CD1c-positive myeloid dendritic cell (primary cell): ENCODE measurements at regions not wholly inside any gene's neighbourhood (a gene's known extent, or its start where the extent isn't known, plus 50 kb on each side); places are given as distances from the start of the nearest gene placed in this dataset.
"Not testable (repeated sequence)": the region's sequence is repeated elsewhere in the genome, so short reads cannot be mapped to it uniquely, and the experiment has no call there.

Experiments used
- DNase-seq: peaks from one replicate; pipeline ENCODE4 v3.0.0-alpha.2; 2016; ENCODE audit errors: extremely low spot score

- no peak for DNase-seq
Observed at GRCh38 chr2:16189029-16189835, 248.9 kb downstream of the MYCN start.

- DNase-seq = no peak
Observed at GRCh38 chr2:16188261-16188890, 248.0 kb downstream of the MYCN start.

GRCh38 chr2:16187482-16187817 lies 247.1 kb downstream of the MYCN start:
- DNase-seq = no peak

GRCh38 chr2:16186661-16187481 lies 246.5 kb downstream of the MYCN start:
- DNase-seq = no peak

GRCh38 chr2:16185801-16186272 lies 245.5 kb downstream of the MYCN start:
- DNase-seq = no peak

GRCh38 chr2:16184945-16185660 lies 244.8 kb downstream of the MYCN start:
- no peak for DNase-seq

GRCh38 chr2:16184341-16184890 lies 244.1 kb downstream of the MYCN start:
- no peak for DNase-seq

GRCh38 chr2:16183345-16183744 lies 243.0 kb downstream of the MYCN start:
- no peak for DNase-seq

- no peak for DNase-seq
Observed at GRCh38 chr2:16182841-16183240, 242.5 kb downstream of the MYCN start.

- DNase-seq = not testable (repeated sequence)
Observed at GRCh38 chr2:16182311-16182815, 242.0 kb downstream of the MYCN start.

GRCh38 chr2:16181741-16182090 lies 241.4 kb downstream of the MYCN start:
- DNase-seq = no peak

GRCh38 chr2:16181062-16181740 lies 240.9 kb downstream of the MYCN start:
- DNase-seq = no peak

GRCh38 chr2:16180631-16181030 lies 240.3 kb downstream of the MYCN start:
- DNase-seq = no peak

GRCh38 chr2:16179701-16180416 lies 239.5 kb downstream of the MYCN start:
- no peak for DNase-seq

- no peak for DNase-seq
Observed at GRCh38 chr2:16178551-16179130, 238.3 kb downstream of the MYCN start.

- no peak for DNase-seq
Observed at GRCh38 chr2:16177671-16178180, 237.4 kb downstream of the MYCN start.

- DNase-seq = no peak
Observed at GRCh38 chr2:16176971-16177480, 236.7 kb downstream of the MYCN start.

GRCh38 chr2:16175247-16175825 lies 235.0 kb downstream of the MYCN start:
- DNase-seq = no peak

- DNase-seq = no peak
Observed at GRCh38 chr2:16174693-16175045, 234.3 kb downstream of the MYCN start.
